ENCODE measurements at regions not wholly inside any gene's neighbourhood (a gene's known extent, or its start where the extent isn't known, plus 50 kb on each side); places are given as distances from the start of the nearest gene placed in this dataset.
"Not testable (repeated sequence)": the region's sequence is repeated elsewhere in the genome, so short reads cannot be mapped to it uniquely, and the experiment has no call there.

DNA sequence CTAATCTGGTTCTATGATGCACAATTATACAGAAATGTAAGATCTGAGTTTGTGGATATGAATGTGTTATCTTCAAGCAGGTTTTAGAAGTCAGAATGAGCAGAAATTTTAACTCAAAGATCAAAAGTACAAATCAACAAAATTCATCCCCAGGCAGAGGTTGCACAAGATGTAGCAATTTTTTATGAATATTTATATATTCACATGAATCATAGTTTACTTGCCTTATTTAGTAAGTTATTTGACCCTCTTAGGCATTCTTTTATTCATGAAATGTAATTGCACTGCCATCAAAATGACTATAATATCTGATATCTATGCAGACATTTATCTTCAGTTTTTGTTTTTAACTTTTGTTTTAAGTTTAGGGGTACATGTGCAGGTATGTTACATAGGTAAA lies 103.1 kb upstream of the DAZL start:
- DNase-seq, result no peak

DNA sequence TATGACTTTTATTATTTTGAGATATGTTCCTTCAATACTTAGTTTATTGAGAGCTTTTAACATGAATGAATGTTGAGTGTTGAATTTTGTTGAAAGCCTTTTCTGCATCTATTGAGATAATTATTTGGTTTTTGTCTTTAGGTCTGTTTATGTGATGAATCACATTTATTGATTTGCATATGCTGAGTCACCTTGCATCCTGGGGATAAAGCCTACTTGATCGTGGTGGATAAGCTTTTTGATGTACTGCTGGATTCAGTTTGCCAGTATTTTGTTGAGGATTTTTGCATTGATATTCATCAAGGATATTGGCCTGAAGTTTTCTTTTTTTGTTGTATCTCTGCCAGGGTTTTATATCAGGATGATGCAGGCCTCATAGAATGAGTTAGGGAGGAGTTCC lies 106.5 kb upstream of the DAZL start:
- DNase-seq, result not testable (repeated sequence)

GRCh38 chr3:16715281-16715680 lies 110.1 kb upstream of the DAZL start:
- no peak for DNase-seq

- DNase-seq, result no peak
These were observed 114.2 kb upstream of the DAZL start for GRCh38 chr3:16719426-16719825.

DNA sequence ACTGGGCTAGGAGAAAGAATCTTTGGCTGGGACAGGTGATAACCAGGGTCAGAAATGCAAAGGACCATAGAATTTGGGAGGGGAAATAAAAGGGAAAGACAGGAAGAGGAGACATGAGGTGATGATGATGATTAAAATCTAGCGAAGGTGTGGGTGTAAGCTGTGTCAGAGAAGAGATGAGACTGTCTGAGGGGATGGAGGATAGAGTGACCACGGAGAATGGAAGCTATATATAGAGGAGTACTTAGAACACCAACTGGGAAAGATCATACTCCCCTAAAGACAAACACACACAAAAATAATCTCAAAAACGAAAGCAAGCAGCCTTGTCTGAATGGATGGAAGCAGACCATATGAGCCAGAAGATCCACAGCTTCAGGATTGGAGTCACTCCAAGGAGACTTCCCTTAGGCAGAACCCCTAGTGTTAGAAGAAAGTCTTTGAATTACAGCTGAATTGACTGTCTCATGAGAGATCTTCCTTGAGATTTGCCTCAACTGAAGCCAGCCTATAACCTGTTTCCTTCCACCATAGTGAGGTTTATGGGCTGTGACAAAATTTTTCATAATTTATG lies 115.2 kb upstream of the DAZL start:
- no peak for DNase-seq

DNA sequence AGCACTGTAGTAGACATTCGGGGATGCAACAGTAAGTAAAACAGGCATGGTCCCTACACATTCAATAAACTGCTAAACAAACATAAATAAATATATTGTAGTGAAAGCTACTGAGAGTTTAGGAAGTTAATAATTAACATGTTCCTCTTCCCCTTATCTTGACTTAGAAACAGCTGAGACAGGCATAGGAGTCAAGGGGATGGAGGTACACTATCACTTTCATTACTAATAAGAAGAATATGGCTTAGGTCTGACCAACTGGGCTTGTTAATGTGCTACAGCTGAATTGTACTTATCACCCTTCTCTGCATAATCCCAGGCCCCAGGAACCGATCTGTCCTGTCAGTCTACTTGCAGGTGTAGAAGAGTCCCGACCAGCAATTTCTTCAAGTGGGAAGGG lies 116.3 kb upstream of the DAZL start:
- DNase-seq, result no peak

DNA sequence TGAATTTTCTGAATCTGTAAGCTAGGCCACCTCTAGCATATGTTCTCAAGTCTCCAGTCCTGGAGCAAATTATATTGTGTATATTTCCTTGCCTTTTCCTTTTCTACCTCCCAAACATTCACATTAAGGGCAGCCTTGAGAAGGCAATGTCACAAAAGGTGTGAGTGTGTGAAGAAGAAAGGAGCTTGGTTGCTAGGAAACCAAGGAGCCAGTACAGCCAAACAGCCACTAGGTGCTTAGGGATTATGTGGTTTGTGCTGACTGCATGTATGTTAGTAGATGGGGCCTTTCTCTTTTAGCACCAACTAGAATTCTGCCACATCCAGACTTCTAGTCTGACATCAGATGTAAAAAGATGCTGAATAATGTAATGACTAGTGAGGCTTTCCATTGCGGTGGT lies 118.8 kb upstream of the DAZL start:
- no peak for DNase-seq

DNA sequence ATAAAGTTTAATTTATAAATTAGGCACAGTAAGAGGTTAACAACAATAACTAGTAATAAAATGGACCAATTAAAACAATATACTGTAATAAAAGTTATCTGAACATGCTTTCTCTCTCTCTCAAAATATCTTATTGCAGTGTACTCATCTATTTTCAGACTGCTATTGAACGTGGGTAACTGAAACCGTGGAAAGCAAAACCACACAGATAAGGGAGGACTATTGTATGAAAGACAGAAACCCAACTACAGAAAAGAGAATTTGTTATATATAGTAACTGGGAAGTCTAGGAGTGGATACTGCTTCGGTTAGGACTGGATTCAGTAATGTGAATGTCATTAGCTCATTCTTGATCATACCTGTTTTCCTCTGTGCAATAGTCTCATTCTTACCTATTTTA lies 119.3 kb upstream of the DAZL start:
- no peak for DNase-seq

DNA sequence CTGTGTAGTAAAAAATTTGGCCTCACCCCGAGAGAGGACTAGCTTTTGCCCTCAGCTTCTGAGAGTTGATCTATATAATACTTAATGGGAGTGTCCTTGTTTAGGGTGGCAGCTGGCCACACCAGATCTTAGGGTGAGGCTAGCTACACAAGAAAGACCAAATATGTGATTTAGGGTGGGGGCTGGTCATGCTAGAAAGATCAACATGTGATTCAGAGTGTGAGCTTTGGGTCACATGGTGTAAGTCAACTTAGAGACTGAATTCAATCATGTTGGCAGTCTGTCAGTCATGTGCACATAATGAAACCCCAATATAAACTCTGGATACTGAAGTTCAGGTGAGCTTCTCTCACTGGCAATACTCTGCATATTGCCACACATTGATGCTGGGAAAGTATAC lies 120.7 kb upstream of the DAZL start:
- no peak for DNase-seq

- no peak for DNase-seq
These were observed 123.8 kb upstream of the DAZL start for GRCh38 chr3:16728770-16729745.

- DNase-seq, result no peak
These were observed 133.2 kb upstream of the DAZL start for GRCh38 chr3:16738451-16738850.

GRCh38 chr3:16739541-16740105 lies 134.4 kb upstream of the DAZL start:
- DNase-seq, result no peak

DNA sequence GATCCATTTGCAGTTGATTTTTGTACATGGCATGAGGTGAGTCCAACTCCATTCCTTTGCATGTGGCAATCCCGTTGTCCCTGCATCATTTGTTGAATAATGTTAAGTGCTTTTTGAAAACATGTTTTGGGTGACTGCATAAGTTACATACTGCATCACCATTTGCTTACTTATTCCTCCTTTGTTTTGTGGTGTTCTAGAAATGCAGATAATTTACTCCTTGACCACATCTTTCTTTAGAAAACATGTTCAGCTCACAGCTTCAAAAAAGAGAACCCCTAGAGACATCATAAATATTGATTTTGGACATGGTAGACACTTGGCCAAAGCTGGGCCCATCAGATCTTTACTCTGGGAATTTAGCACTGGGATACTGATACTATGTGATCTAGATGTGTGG lies 135.3 kb upstream of the DAZL start:
- DNase-seq, result no peak

- no peak for DNase-seq
These were observed 136.0 kb upstream of the DAZL start for GRCh38 chr3:16741103-16741758.

DNA sequence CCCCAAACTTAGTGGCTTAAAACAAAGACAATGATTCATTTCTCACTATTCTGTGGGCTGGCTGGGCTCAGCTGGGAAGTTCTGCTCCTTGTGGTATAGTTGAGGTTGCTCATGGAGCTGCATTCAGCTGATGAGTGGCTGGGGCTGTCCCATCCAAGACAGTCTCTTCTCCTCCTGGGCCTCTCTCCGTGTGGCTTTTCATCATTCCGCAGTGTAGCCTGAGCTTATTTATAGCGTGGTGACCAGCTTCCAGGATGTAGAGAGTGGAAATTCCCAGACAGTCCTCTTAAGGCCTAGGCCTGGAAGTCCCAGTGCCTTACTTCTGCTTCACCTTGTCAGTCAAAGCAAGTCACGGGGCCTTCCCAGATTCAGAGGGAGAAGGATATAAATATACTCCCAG lies 136.7 kb upstream of the DAZL start:
- DNase-seq, result peak; percentile 52

GRCh38 chr3:16743276-16743675 lies 138.1 kb upstream of the DAZL start:
- no peak for DNase-seq

DNA sequence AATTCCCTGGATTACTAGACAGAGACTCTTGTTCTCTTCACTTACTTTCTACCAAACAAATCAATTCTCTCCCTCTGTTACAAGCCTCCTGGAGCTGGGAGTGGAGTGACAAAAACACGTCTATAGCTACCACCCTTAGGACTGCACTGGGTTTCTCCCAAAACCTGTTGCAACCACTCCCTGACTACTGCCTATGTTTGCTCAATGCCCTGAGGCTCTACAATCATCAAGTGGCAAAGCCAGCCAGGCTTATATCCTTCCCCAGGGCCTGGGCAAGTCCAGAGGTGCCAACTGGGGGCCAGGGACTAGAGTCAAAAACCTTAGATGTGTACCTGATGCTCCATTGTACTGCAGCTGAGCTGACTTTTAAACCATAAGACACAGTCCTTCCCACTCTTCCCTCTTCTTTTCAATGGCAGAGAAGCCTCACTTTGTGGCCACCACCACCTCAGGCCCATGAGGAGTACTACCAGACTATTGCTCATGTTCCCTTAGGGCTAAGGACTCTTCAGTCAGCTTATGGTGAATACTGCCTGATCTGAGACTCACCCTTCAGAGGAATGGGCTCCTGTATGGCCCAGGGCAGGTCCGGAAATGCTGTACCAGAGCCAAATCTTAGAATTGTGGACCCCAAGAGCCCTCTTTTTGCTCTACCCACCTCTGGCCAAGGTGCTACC lies 125.4 kb upstream of the PLCL2 start:
- DNase-seq, result no peak

- DNase-seq, result no peak
These were observed 123.2 kb upstream of the PLCL2 start for GRCh38 chr3:16761571-16761970.

- DNase-seq, result no peak
These were observed 119.1 kb upstream of the PLCL2 start for GRCh38 chr3:16765661-16766060.

DNA sequence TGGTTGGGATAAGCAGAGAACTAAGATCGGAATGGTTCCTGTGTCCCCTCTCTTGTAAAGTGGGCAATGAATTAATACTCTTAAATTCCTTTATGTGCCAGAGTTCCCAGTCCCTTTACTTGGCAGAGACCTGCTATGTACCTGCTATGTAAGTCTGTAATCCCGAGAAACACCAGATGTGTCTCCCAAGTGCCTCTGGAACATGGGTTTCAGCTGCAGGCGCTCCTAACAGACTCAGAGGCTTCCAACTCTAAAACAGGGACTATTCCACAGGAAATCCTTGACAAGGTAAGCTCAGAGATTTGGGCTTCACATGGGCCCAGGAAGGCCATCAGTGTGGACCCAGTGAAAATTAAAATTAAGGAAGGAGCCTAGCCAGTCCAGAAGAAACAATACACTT lies 117.7 kb upstream of the PLCL2 start:
- DNase-seq, result no peak

- DNase-seq, result no peak
These were observed 116.7 kb upstream of the PLCL2 start for GRCh38 chr3:16768014-16768413.

- no peak for DNase-seq
These were observed 115.8 kb upstream of the PLCL2 start for GRCh38 chr3:16768956-16769355.

- DNase-seq, result no peak
These were observed 115.2 kb upstream of the PLCL2 start for GRCh38 chr3:16769525-16769924.

Data from left hindlimb (tissue), 1 donor.